Activated T-cell treated with anti-CD3 and anti-CD28 coated beads, Interleukin-2, amount 50 U/mL, for 72 hours (primary cell): ENCODE measurements at regions not wholly inside any gene's neighbourhood (a gene's known extent, or its start where the extent isn't known, plus 50 kb on each side); places are given as distances from the start of the nearest gene placed in this dataset.

Experiments
- ATAC-seq, 2 donors: fragments of 150-1000 bp; cut with Tn5 transposase; replicated peaks in 1 of 2; 2 replicates each; pipeline ENCODE4 v1.10.0; 2021; ENCODE audit warnings: moderate library complexity in 2 of 2, mild to moderate bottlenecking in 1 of 2
- DNase-seq, 2 donors: peaks; one replicate each; pipeline ENCODE4 v3.0.0; 2021 to 2022; ENCODE audit warnings: mixed read lengths in 1 of 2
- H3K27ac Mint-ChIP-seq: one replicate; pipeline ENCODE4 v1.8.0; 2022; ENCODE audit warnings: mild to moderate bottlenecking, moderate library complexity, mixed read lengths
- H3K27me3 Mint-ChIP-seq: one replicate; pipeline ENCODE4 v1.8.0; 2022; ENCODE audit warnings: low read depth, mixed read lengths
- H3K36me3 Mint-ChIP-seq, 2 donors: one replicate each; pipeline ENCODE4 v1.8.0; 2022; ENCODE audit warnings: mixed read lengths in 2 of 2, mild to moderate bottlenecking in 1 of 2; ENCODE audit not compliant: insufficient read depth in 2 of 2
- H3K4me1 Mint-ChIP-seq: one replicate; pipeline ENCODE4 v1.8.0; 2022; ENCODE audit warnings: low read depth, mixed read lengths
- H3K4me3 Mint-ChIP-seq, 2 donors: one replicate each; pipeline ENCODE4 v1.8.0; 2022; ENCODE audit warnings: mild to moderate bottlenecking in 2 of 2, mixed read lengths in 2 of 2, moderate library complexity in 2 of 2
- H3K9me3 Mint-ChIP-seq, 2 donors: one replicate each; pipeline ENCODE4 v1.8.0; 2022; ENCODE audit warnings: mixed read lengths in 2 of 2

DNA sequence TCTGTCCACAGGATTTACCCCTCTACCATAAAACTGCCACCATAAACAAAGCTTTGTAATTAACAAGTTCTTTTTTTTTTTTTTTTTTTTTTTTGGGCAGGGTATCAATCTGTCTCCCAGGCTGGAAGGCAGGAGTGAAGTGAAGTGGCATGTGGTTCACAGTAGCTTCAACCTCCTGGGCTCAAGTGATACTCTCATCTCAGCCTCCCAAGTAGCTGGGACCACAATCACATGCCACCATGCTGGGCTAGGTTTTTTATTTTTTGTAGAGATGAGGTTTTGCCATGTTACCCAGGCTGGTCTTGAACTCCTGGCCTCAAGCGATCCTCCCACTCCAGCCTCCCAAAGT is 61.1 kb upstream of the NUDT4 start:
- no peaks in the 10 kb centered on the region for H3K36me3 Mint-ChIP-seq
- H3K4me1 Mint-ChIP-seq, result peaks cover 5% of the 10 kb centered on the region
- H3K27me3 Mint-ChIP-seq, result no peaks in the 10 kb centered on the region
- no peak overlapping the region for H3K27ac Mint-ChIP-seq
- no peak overlapping the region for H3K4me3 Mint-ChIP-seq
- ATAC-seq (no peak), DNase-seq (no peak)
- no peaks in the 10 kb centered on the region for H3K9me3 Mint-ChIP-seq

DNA sequence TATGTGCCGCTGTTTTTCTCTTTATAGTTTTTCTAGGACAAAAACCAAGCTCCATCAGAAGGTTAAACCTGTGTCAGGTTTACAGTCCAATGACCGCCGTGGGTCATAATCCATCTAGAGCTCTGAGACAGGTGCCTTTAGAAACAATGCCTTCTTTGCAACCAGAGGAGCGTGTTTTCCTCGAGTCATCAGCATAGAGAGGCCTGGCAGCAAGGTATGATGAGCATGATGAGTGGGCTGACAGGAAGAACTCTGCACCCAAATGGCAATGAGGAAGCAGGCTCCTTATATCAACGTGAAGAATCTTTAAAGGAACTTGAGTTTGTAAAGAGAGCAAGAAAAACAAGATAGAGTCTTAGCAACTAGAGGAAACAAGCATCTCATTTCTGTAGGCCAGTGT is 60.5 kb upstream of the NUDT4 start:
- Mint-ChIP-seq H3K9me3 (no peaks in the 10 kb centered on the region), H3K27ac (no peak overlapping the region), H3K4me1 (peaks cover 5% of the 10 kb centered on the region), H3K4me3 (no peak overlapping the region), H3K36me3 (no peaks in the 10 kb centered on the region), H3K27me3 (no peaks in the 10 kb centered on the region)
- ATAC-seq, result peak in 1 of 2 donors; percentile 21
- DNase-seq, result no peak

DNA sequence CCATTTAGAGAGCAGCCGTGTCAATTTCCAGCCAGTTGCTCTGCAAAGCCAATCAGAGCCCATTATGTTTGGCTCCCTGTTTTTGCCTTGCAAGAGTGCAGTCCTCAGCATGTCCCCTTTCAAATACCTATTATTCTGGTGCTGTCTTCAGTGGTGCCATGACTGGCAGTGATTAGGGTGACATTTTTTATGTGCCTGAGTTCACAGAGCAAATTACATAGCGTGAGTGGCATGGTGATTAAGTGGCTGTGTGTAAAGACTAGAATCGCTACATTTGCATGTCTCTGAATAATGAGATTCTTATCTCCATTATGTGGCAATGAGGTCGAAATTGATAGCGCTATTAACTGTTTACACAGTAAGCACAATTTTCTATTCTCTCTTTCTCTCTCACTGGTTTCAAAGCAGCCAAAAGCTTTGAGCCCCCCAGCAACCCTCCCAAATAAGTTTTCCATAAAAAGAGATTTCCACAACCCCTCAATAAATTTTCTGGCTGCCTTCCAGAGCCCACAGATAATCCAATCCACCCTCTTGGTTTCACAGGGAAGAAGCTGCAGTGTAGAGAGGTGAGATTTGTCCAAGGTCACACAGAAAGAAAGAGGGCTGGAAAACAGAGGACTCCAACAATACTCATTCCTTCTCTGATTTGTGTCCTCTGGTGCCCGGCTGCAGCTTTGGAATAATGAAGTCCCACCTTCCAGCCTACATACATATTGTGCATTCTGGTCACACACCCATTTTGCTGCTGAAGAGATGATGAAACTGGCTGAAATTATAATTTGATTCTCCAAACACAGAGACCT is 58.8 kb upstream of the NUDT4 start:
- Mint-ChIP-seq H3K27me3 (no peaks in the 10 kb centered on the region), H3K4me3 (no peak overlapping the region)
- no peak for ATAC-seq

DNA sequence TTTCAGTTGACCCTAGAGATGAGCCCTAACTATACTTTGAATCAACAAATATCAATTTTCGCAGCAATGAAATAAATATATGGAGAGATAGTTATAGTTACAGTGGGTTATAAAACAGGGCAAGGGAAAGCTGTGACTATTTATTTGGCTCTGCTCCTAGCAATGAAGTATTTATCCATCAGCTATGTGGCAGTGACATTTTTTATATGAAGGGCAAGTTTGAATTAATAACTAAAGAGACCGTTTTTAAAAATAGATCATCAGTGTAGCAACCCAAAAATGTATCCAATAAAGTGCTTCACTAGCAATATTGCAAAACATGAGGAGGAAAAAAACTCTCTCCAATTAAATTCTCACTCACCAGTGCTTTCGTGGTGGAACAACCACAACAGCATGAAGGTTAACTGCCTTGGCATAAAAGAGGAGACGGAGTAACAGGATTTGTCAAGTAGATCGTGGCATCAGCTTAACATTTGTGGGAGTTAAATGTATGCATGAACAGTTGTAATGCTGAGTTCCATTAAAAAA is 58.1 kb upstream of the NUDT4 start:
- no peak overlapping the region for H3K4me3 Mint-ChIP-seq
- H3K27ac Mint-ChIP-seq, result no peak overlapping the region
- no peak for DNase-seq
- H3K9me3 Mint-ChIP-seq, result no peaks in the 10 kb centered on the region
- no peak for ATAC-seq
- H3K27me3 Mint-ChIP-seq, result no peaks in the 10 kb centered on the region
- H3K4me1 Mint-ChIP-seq, result peaks cover 12% of the 10 kb centered on the region
- no peaks in the 10 kb centered on the region for H3K36me3 Mint-ChIP-seq

More for the DNA sequence above, 58.8 kb upstream of the NUDT4 start:
- Mint-ChIP-seq H3K36me3 (no peaks in the 10 kb centered on the region), H3K27ac (no peak overlapping the region), H3K4me1 (peaks cover 9% of the 10 kb centered on the region), H3K9me3 (no peaks in the 10 kb centered on the region)
- DNase-seq, result no peak

DNA sequence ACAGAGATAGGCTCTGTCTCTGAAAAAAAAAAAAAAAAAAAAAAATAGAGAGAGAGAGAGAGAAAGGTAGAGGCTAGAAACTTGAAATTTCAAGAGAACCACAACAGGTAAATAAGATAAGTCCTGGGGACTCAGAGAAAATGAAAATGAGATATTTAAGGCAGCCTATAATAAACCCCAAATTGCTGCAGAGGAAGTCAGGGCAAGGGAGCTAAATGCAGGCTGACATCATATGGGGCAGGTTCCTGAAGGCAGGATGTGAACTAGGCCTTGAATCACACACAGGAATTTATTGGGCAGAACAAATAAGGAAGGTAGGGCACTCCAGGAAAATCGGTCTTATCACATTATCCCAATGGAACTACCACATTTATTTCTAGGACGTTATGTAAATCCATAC is 54.9 kb upstream of the NUDT4 start:
- H3K9me3 Mint-ChIP-seq, result no peaks in the 10 kb centered on the region
- ATAC-seq (no peak), DNase-seq (no peak)
- H3K4me3 Mint-ChIP-seq, result no peak overlapping the region
- H3K4me1 Mint-ChIP-seq, result peaks cover 7% of the 10 kb centered on the region
- no peaks in the 10 kb centered on the region for H3K27me3 Mint-ChIP-seq
- H3K27ac Mint-ChIP-seq, result no peak overlapping the region
- no peaks in the 10 kb centered on the region for H3K36me3 Mint-ChIP-seq

DNA sequence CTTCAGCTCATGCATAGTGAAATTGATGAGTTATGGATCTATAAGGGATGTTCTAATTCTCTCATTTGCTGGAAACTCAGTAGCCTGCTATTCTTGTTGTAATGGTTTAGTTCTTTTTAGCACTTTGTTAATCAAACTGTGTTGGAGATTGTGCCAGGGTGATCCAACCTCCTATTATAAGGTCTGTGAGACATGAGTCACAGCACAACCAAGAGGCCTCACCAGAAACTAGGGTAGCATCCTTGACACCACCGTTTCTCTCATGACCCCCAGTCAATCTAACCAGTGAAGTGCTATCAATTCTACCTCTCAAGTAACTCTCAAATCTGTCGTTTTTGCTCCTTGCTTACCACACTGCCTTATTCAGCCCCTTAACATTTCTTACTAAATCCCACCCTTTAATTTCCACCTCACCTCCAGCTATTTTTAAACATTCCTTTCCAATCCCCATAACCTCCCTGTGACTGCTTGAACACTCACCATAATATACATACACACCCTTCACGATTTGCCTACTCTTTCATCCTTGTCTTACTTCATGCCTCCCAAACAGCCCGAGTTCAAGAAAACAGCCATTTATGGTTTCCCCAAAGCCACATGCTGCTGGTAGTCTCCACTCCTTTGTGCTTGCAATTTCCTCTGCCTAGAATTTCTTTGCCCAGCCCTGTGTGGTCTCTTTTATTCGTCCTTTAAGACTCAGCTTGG is 53.9 kb upstream of the NUDT4 start:
- H3K4me3 Mint-ChIP-seq, result no peak overlapping the region
- DNase-seq (no peak), ATAC-seq (no peak)
- no peak overlapping the region for H3K27ac Mint-ChIP-seq
- H3K27me3 Mint-ChIP-seq, result no peaks in the 10 kb centered on the region
- H3K9me3 Mint-ChIP-seq, result no peaks in the 10 kb centered on the region
- peaks cover 7% of the 10 kb centered on the region for H3K4me1 Mint-ChIP-seq
- no peaks in the 10 kb centered on the region for H3K36me3 Mint-ChIP-seq

DNA sequence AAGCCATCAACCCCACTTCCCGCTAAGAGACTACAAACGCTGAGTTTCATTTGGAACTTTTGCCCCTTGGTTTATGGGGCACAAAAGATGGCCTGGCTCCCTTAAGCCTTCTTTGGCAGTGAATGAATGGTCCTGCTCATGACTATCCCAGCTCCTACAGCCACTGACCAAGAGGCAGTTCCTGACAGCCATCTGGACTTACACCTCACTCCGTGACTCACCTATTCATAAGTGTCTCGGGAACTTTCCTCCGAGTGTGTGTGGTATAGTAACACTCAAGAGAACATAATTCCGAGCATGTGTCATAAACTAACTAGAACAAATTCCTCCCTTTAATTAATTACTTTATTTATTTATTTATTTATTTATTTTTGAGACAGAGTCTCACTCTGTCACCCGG is 51.9 kb upstream of the NUDT4 start:
- Mint-ChIP-seq H3K4me1 (peaks cover 7% of the 10 kb centered on the region), H3K9me3 (no peaks in the 10 kb centered on the region), H3K4me3 (no peak overlapping the region), H3K27ac (no peak overlapping the region), H3K27me3 (no peaks in the 10 kb centered on the region), H3K36me3 (no peaks in the 10 kb centered on the region)
- no peak for DNase-seq
- ATAC-seq, result no peak
